AG10803 (cell line): ENCODE measurements at regions not wholly inside any gene's neighbourhood (a gene's known extent, or its start where the extent isn't known, plus 50 kb on each side); places are given as distances from the start of the nearest gene placed in this dataset.

Experiments used
- DNase-seq: peaks from one replicate; pipeline ENCODE4 v3.0.0; 2010; ENCODE audit warnings: low read depth
- H3K4me3 ChIP-seq: 2 replicates; pipeline ENCODE4 v1.5.1; 2011; ENCODE audit warnings: mild to moderate bottlenecking, low read length, control low read depth
- CTCF ChIP-seq: conservative IDR thresholded peaks from 2 replicates; pipeline ENCODE4 v1.5.1; 2011; ENCODE audit warnings: mild to moderate bottlenecking, low read length, control low read depth, inconsistent platforms

DNA sequence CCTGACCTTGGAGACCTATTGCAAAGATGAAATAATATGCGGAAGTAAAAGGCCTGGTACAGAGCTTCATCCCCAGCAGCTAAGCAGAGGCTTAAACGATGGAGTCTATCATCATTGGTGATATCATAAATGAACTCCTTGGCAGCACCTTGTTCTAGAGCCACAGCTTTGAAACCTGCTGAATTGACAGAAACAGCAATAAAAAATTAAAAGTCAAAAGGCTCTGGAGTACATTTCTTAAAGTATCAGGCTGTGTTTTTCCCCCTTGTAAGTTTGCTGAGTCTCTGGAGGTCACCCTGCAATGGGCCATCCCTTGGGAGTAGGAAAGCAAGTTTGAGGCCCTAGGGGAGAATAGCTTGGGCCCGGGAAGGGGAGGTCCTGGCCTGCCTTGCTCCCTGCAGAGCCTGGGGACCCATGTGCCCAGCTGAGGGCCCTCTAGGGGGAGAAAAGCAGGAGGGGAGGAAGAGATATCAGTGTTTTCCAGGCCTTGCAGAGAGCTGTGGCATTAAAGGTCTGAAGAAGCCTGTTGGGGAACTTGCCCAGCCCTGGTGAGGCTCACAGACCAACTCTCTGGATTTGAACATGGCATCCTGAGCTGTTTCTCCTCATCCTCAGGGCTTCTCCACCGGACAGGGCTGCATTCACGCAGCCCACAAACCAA is 416.1 kb downstream of the ZNF536 start:
- H3K4me3 ChIP-seq: no peak overlapping the region
- DNase-seq: no peak
- TF ChIP-seq CTCF: no peak

DNA sequence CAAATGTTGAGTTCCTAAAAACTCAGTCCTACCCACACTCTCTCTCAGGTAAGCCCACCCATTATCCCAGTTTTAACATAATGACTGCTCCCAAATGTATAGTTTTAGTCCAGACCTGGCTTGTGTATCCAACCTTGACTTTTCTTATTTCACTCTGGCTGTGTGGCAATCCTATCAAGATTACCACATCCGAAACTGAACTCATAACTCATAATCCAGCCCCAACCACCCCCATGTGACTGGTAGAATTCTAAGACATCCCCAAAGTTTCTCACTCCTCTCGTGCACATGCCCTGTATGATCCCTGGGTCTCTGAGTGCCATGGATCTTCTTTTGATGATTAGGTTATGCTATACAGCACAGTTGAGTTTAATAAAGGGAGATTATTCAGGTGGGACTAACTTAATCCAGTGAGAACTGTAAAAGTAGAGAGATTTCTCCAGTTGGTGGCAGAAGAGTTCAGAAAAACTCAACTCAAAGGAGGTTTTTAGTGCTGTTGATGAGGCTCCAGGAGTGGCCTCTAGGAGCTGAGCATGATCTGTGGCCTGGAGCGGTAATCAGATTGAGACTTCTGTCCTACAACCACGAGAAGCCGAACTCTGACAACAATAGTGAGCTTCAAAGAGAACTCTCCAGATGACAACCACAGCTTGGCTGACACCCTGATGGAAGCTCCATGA is 413.4 kb downstream of the ZNF536 start:
- TF ChIP-seq CTCF: 0 out of 2 replicates have a peak, but pooled peaks have one; percentile 2
- H3K4me3 ChIP-seq: no peak overlapping the region
- DNase-seq: no peak

DNA sequence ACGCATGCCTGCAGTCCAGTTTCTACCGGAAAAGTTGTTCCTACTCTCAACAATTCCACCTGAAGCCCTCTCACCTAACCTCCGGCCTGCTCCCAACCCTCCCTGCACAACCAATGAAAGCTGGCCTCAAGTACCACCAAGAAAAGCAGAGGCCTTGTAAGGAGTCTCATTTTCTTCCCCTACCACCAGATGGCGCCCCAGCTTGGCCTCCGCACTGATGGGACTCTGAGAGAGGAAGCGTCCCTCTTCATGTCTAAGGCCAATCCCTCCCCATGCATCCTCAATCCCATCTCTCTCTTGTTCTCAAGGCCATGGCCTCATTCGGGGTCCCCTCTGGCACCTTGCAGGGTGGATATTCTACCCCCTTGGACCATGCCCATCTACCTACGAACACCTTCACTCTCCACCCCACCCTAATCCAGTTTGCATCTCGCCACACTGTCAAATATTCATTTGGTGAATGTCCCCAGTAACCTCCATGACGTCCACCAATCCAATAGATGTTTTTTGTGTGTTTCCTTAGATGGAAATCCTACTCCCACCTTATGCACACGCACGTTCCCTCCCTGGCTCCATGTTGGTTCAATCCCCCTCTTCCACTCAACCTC is 412.8 kb downstream of the ZNF536 start:
- H3K4me3 ChIP-seq: no peak overlapping the region
- DNase-seq: peak; percentile 47
- TF ChIP-seq CTCF: peak; percentile 77

DNA sequence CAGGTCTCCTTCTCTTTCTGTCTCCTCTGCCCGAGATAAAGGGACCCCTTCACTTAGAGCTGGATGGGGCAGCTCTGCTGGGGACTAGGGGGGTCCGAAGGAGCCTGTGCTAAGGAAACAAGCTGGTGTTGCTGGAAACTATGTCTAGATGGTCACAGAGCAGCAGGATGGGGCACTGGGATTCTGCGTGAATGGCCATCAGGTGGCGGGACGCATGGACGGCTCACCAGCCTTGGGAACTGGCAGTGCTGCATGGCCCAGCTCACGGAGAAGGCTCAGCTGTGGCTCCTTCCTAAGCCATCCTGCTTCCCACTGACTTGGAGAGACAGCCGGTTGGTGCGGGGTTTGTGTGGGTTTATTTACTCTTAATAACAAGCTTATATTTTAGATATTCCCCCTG is 411.8 kb downstream of the ZNF536 start:
- H3K4me3 ChIP-seq: no peak overlapping the region
- TF ChIP-seq CTCF: no peak
- no peak for DNase-seq

DNA sequence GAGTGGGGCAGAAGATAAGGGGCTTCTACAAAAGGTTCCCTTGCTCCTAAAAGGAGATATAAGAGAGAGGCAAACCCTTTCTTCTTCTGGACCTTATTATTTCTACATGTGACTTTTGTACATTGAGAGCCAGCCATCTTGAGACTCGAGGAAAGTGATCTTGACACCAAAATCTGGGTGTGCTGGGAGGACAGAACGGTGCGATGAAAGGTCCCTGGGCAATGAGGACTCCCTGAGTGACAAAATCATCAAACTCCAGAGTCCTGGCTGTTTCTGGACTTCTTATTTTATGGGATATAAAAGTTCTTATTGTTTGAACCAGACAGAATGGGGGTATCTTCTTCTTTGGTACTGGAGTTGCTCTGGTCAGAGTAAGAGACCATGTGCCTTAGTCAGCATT is 411.0 kb downstream of the ZNF536 start:
- DNase-seq: no peak
- H3K4me3 ChIP-seq: no peak overlapping the region
- no peak for TF ChIP-seq CTCF

- DNase-seq: peak; percentile 50
- no peak for TF ChIP-seq CTCF
- H3K4me3 ChIP-seq: no peak overlapping the region
Measured at GRCh38 chr19:30781519-30781918, 409.3 kb downstream of the ZNF536 start.

- H3K4me3 ChIP-seq: no peak overlapping the region
- no peak for DNase-seq
- no peak for TF ChIP-seq CTCF
Measured at GRCh38 chr19:30781047-30781446, 408.9 kb downstream of the ZNF536 start.
